ENCODE measurements at regions not wholly inside any gene's neighbourhood (a gene's known extent, or its start where the extent isn't known, plus 50 kb on each side); places are given as distances from the start of the nearest gene placed in this dataset.

DNA sequence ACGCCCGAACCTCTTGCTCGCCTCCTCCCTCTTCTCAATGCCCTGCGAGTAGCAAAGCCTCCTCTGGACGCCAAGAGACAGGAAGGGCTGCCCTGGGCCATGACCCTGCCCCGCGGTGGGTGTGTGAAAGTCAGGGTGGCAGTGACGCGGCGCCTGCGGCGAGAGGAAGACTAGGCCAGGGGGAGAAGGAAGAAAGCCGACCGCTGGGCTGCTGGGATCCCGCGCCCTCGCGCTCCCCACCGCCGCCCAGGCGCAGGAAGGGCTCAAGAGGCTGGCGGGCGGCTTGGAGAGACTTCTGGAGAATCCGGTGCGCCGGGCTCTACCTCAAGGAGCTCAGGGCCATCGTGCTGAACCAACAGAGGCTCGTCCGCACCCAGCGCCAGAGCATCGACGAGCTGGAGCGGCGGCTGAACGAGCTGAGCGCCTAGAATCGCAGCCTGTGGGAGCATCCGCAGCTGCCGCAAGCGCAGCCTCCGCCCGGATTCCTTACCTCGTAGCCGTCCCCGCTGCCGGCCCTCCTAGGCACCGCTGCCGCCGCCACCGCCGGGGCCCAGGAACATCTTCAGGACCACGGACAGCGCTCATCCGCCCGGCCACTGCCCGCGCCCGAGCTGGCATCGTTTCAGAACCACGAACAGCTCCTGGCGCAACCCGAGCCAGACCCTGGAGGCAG is 105.0 kb upstream of the PRB2 start (continued):
- no peak for TF ChIP-seq L3MBTL2 (IDR thresholded peaks at IDR 0.05)
- no peak for TF ChIP-seq ELK1 (CRISPR knock-in tag; IDR thresholded peaks at IDR 0.05)
- TF ChIP-seq THRA (IDR thresholded peaks at IDR 0.05): no peak
- TF ChIP-seq, protein P1, sequence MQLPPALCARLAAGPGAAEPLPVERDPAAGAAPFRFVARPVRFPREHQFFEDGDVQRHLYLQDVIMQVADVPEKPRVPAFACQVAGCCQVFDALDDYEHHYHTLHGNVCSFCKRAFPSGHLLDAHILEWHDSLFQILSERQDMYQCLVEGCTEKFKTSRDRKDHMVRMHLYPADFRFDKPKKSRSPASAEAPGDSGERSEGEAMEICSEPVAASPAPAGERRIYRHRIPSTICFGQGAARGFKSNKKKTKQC (CRISPR knock-in tag; IDR thresholded peaks at IDR 0.05): peak; percentile 91
- no peak for TF ChIP-seq CBX1 (IDR thresholded peaks at IDR 0.05; ENCODE audit: low read depth)
- peak; percentile 63; the same call in 1 of the 2 replicates for TF ChIP-seq TFAP4 (CRISPR knock-in tag; IDR thresholded peaks at IDR 0.05; ENCODE audit: borderline replicate concordance)
- no peak for TF ChIP-seq TBL1XR1 (IDR thresholded peaks at IDR 0.05; ENCODE audit: low read length in 2 of 2)
- TF ChIP-seq TRIM25 (IDR thresholded peaks at IDR 0.05; ENCODE audit: borderline replicate concordance): no peak
- no peak for TF ChIP-seq BMI1 (IDR thresholded peaks at IDR 0.05; ENCODE audit: low read length)
- TF ChIP-seq MEIS2 (IDR thresholded peaks at IDR 0.05; ENCODE audit: partially characterized antibody): no peak
- no peak for TF ChIP-seq KAT8 (IDR thresholded peaks at IDR 0.05; ENCODE audit: low read depth)
- no peak for TF ChIP-seq ESRRA (IDR thresholded peaks at IDR 0.05; ENCODE audit: borderline replicate concordance, low read depth)
- TF ChIP-seq ZBTB9 (CRISPR knock-in tag; IDR thresholded peaks at IDR 0.05): no peak

Measured in K562 (cell line).